GM10266 (cell line): ENCODE measurements at regions not wholly inside any gene's neighbourhood (a gene's known extent, or its start where the extent isn't known, plus 50 kb on each side); places are given as distances from the start of the nearest gene placed in this dataset.

Experiments used
- DNase-seq: peaks from one replicate; pipeline ENCODE4 v3.0.0; 2012; ENCODE audit errors: extremely low spot score
- TF ChIP-seq, protein P1 (sequence below): IDR thresholded peaks from 2 replicates; pipeline ENCODE4 v1.5.1; 2012; ENCODE audit warnings: mild to moderate bottlenecking, low read depth; ENCODE audit not compliant: control insufficient read depth, insufficient read depth; ENCODE audit errors: missing control alignments

DNA sequence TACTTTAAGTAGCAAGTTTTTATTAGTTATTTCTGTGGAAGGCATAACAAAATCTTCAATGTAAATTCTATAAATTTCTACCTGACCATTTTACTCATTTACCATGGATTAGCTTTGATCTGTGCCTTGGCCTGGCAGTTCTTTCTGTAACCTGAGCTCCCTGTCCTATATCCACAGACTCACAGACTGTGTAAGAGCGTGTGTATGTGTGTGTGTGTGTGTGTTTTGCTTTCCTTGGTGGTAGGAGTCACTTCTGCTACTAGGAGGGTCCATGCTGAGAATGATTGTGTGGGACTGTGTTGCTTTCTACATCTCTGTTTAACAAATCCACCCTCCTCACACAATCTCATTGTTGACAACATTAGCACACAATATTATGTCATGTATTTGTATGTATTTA lies 221.2 kb upstream of the PELI2 start:
- DNase-seq: no peak
- TF ChIP-seq, protein P1, sequence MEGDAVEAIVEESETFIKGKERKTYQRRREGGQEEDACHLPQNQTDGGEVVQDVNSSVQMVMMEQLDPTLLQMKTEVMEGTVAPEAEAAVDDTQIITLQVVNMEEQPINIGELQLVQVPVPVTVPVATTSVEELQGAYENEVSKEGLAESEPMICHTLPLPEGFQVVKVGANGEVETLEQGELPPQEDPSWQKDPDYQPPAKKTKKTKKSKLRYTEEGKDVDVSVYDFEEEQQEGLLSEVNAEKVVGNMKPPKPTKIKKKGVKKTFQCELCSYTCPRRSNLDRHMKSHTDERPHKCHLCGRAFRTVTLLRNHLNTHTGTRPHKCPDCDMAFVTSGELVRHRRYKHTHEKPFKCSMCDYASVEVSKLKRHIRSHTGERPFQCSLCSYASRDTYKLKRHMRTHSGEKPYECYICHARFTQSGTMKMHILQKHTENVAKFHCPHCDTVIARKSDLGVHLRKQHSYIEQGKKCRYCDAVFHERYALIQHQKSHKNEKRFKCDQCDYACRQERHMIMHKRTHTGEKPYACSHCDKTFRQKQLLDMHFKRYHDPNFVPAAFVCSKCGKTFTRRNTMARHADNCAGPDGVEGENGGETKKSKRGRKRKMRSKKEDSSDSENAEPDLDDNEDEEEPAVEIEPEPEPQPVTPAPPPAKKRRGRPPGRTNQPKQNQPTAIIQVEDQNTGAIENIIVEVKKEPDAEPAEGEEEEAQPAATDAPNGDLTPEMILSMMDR: no peak

DNA sequence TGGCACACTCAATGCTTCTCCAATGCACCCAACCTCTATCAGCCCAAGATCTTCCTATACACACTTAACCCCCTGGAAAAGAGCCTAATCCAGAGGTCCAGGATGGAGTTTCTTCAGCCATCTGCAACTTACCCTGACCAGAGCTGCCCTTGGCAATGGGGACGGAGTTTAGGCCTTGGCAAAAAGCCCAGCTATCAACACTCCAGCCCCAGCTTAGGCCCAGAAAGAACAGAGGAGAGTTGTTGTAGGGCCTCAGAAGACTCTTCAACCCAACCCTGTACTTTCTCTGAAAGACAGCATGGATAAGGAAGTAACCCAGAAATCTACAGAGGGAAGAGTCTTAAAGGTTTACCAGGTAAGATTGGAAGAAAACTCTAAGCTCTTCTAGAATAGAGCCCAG lies 219.3 kb upstream of the PELI2 start:
- DNase-seq: no peak
- TF ChIP-seq, protein P1: no peak

DNA sequence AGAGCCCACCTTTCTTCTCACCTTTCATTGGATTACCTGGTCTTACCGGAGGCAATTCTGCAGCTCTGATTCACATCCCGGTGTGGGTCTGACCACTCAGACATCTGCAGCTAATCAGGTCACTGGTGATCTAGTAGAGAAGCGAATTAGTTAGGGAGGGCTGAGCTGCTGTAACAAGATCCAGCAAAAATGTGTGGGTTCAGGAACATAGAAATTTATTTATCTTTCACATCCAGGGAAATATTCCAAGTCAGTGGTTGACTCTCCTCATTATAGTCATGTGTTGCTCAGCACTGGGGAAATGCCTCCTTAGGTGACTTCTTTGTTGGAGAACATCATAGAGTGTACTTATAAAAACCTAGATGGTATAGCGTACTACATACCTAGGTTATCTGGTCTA lies 218.7 kb upstream of the PELI2 start:
- TF ChIP-seq, protein P1: no peak
- no peak for DNase-seq

DNA sequence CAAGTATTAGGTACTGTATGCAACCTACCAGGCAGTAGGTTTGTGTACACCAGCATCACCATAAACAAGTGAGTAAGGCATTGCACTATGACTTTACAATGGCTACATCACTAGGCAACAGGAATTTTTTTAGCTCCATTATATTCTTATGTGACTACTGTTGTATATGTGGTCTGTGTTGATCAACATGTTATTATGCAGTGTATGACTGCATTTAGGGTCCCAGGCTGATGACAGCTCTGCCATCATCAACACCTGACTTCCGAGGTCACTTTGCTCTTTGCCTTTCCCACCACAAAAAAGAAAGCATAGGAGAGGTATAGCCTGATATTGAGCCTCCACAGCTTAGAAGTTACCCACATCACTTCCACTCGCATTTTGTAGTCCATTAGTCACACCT lies 217.5 kb upstream of the PELI2 start:
- TF ChIP-seq, protein P1: no peak
- no peak for DNase-seq

DNA sequence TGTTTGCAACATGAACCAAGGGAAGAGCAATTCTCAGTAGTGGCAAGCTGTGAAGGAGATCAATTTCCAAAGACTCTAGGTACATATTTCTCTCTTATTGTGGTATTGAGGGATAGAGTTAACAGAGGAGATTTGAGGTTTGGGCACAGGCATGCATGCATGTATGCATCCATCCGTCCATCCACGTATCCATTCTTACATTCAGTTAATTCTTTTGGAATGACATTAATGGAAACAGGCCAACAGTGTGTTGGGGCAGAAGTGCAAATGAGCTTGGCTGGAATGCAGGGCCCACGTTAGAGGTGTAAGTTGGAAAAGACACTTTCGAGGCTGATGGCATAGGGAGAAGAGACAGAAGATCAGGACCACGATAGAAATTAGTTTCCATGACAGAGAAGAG lies 216.9 kb upstream of the PELI2 start:
- TF ChIP-seq, protein P1: no peak
- no peak for DNase-seq

DNA sequence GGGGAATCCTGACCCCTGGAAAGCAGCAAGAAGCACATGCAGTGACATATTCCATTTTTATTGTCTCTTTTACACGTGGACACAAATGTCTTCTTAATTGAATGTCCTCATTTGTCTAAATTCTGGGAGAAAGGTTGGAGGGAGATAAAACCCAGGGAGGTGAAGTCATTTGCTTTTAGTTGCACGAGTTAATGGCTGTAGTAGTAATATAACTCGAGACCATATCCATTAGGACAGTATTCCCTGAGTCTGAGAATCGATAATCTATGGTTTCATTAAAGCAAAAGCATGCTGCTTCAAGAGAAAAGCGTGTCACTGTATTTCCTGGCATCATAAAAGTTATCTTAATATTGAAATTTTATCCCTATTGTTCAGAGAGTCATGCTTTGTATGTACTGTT lies 216.0 kb upstream of the PELI2 start:
- no peak for DNase-seq
- TF ChIP-seq, protein P1: no peak

DNA sequence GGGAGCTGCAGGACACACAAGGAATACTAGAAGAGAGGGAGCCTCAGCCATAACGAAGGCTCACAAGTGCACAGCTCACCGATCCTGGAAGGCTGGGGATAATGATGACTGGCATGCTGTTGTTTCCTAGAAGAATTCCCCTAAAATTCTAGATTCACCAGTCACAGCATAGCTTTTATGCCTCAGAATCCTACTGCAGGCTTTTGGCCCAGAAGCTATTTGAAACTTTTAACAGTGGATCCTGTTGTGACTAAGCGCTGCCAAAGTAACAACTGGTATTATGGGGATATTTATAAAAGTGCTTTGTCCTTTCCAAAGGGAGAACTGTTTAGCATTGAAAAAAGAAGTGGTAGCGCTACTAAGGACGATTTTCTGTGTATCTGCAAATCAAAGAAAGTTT lies 214.1 kb upstream of the PELI2 start:
- TF ChIP-seq, protein P1: no peak

More for the DNA sequence above, 214.1 kb upstream of the PELI2 start:
- no peak for DNase-seq
